ENCODE measurements at regions not wholly inside any gene's neighbourhood (a gene's known extent, or its start where the extent isn't known, plus 50 kb on each side); places are given as distances from the start of the nearest gene placed in this dataset.
"Not testable (repeated sequence)": the region's sequence is repeated elsewhere in the genome, so short reads cannot be mapped to it uniquely, and the experiment has no call there.

DNA sequence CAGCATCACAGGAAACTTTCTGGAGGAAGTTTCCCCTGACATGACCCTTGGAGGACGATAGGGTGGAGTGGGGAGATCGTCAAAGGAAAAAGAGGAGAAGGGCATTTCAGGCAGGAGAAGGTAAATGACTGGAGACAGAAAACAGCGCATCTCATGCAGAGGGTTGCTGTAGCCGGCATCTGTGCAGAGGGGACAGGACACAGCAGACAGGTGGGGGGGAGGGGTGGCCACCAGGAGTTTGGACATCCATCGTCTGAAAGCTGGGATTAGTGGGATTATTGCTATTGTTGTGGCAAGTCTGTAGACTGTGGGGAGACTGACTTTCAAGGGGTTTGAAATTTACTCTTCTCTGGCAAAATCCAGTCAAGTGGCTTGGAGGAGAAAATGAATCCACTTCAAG lies 463.9 kb downstream of the OMA1 start:
- no peak for ATAC-seq (replicated peaks in 6 of 8)
- in situ Hi-C loops (cut with MboI; ENCODE audit: low pct_unique_long_range_greater_than_20kb in 2 of 9, low sequenced_read_pairs in 9 of 9, unreplicated experiment in 9 of 9): no loop called here
- Histone ChIP-seq H3K27ac (no peak overlapping the region), H3K4me3 (no peak overlapping the region), H3K4me1 (replicated peaks in 1 of 2) (peaks cover 6 to 12% of the 10 kb centered on the region in 2 donors)
- WGBS, 10 experiments: 18 to 95% (median 75%) methylated on average over 2 to 5 of the region's 5 CpGs

DNA sequence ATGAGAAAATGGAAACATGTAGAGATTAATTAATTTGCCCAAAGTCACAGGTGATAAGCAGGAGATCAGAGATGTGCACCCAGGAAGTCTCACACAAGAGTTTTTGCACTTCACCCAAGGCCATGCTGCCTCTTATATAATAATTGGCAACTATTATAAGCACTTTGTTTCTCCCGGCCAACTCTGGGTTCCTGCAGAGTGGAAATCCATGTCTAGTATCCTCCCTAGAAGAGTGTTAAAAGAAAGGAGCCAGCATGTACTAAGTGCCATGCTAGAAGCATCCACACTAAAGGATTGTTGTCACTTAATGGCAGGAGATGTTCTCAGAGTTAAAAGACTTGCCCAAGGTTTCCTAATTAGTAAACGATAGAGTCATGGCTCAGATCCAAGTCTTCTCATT lies 470.3 kb downstream of the OMA1 start:
- 0 to 100% (median 78%) methylated on average over 1 to 2 of the region's 2 CpGs; no CpG with 5 or more reads in 2 of the 10 experiments for WGBS, 10 experiments
- ATAC-seq (replicated peaks in 6 of 8): no peak
- Histone ChIP-seq H3K4me3 (no peak overlapping the region), H3K4me1 (replicated peaks in 1 of 2) (peaks cover 0 to 8% of the 10 kb centered on the region in 2 donors), H3K27ac (no peak overlapping the region)
- in situ Hi-C loops (cut with MboI; ENCODE audit: low pct_unique_long_range_greater_than_20kb in 2 of 9, low sequenced_read_pairs in 9 of 9, unreplicated experiment in 9 of 9): no loop called here

DNA sequence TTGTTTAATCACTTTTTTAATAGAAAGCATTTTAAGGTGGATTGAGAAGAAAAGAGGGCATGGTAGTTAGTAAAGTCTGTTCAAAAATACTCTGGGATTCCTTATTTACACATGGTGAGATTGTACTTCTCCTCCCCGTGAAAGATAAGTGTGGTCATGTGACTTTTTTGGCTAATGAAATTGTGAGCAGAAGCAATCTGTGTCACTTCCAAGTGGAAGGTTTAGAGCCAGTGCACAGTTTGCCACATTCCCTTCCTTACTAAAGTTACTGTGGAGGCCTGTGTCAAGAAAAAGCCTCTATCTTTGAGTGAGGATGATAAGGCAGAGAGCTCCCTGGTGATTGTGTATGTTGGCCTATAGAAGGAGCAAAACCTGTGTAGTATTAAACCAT lies 471.3 kb downstream of the OMA1 start:
- Histone ChIP-seq H3K4me3 (no peak overlapping the region), H3K27ac (no peak overlapping the region), H3K4me1 (replicated peaks in 1 of 2) (peaks cover 0 to 8% of the 10 kb centered on the region in 2 donors)
- WGBS, 10 experiments: 0 to 80% (median 46%) methylated on average over 1 of the region's 1 CpG; no CpG with 5 or more reads in 2 of the 10 experiments
- peak in 1 of 8 experiments; percentile 25 for ATAC-seq (replicated peaks in 6 of 8)
- in situ Hi-C loops (cut with MboI; ENCODE audit: low pct_unique_long_range_greater_than_20kb in 2 of 9, low sequenced_read_pairs in 9 of 9, unreplicated experiment in 9 of 9): no loop called here

DNA sequence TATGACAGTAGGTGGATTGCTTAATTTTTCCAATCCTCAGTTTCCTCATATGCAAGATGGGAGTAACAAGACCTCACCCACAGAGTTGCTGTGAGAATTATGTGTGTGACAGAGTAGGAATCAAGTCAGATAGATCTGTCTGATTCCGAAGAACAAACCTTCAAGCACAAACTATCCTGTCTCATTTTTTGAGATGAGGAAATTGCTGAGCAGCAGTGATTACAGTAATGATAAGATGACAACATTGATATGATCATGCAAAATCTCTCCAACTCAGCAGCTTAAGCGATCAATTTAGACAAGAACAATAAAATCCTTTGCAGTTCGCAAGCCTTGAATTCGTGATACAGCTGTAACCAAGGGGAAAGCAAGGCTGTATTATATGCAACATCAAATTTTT lies 474.1 kb downstream of the OMA1 start:
- WGBS, 10 experiments: 11 to 100% (median 93%) methylated on average over 1 to 4 of the region's 4 CpGs
- in situ Hi-C loops (cut with MboI; ENCODE audit: low pct_unique_long_range_greater_than_20kb in 2 of 9, low sequenced_read_pairs in 9 of 9, unreplicated experiment in 9 of 9): no loop called here
- Histone ChIP-seq H3K4me3 (no peak overlapping the region), H3K27ac (no peak overlapping the region), H3K4me1 (replicated peaks in 1 of 2) (peaks cover 0 to 8% of the 10 kb centered on the region in 2 donors)
- ATAC-seq (replicated peaks in 6 of 8): no peak

DNA sequence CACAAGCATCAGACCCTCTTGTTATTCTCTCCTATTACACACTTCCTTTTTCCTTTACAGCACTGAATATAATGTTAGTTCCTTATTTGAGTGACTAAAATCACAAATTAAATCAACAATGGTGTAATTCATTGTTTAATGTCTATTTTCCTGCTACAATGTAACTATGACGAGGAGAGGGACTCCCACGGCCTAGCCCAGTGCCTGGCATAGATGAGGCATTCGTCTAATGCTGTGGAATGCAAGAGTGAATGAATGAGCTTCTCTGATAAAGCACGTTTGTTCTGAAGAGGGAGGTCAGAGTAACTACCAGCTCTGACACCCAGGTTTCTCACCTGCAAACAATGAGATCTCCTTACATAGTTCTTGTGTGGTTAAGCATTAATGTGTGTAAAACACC lies 479.4 kb downstream of the OMA1 start:
- Histone ChIP-seq H3K4me3 (no peak overlapping the region), H3K4me1 (replicated peaks in 1 of 2) (peaks cover 6 to 10% of the 10 kb centered on the region in 2 donors), H3K27ac (no peak overlapping the region)
- 30 to 86% (median 64%) methylated on average over 2 to 4 of the region's 4 CpGs; no CpG with 5 or more reads in 2 of the 10 experiments for WGBS, 10 experiments
- in situ Hi-C loops (cut with MboI; ENCODE audit: low pct_unique_long_range_greater_than_20kb in 2 of 9, low sequenced_read_pairs in 9 of 9, unreplicated experiment in 9 of 9): no loop called here
- ATAC-seq (replicated peaks in 6 of 8): no peak

DNA sequence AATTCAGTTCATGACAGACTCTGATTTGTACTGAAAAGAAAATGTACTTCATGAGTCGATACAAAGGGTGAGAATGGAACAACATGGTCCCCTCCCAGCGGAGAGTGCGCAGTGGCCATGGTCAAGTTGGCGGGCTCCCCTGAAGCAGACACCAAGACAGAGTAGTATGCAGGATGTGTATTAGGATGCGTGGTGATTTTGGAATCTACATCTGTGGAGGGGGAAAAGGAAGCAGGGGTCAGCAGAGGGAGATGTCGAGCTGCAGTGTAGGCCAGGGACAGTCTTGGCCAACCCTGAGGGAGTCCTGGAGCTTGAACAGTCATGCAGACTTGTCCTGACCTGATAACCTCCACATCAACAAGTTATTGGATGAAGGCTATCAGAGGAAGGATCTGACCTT lies 481.0 kb downstream of the OMA1 start:
- Histone ChIP-seq H3K4me1 (replicated peaks in 1 of 2) (peaks cover 7 to 10% of the 10 kb centered on the region in 2 donors), H3K27ac (no peak overlapping the region), H3K4me3 (no peak overlapping the region)
- 35 to 100% (median 93%) methylated on average over 1 to 6 of the region's 6 CpGs; no CpG with 5 or more reads in 1 of the 10 experiments for WGBS, 10 experiments
- in situ Hi-C loops (cut with MboI; ENCODE audit: low pct_unique_long_range_greater_than_20kb in 2 of 9, low sequenced_read_pairs in 9 of 9, unreplicated experiment in 9 of 9): no loop called here
- peak in 2 of 8 experiments; percentile 8 to 57 for ATAC-seq (replicated peaks in 6 of 8)

DNA sequence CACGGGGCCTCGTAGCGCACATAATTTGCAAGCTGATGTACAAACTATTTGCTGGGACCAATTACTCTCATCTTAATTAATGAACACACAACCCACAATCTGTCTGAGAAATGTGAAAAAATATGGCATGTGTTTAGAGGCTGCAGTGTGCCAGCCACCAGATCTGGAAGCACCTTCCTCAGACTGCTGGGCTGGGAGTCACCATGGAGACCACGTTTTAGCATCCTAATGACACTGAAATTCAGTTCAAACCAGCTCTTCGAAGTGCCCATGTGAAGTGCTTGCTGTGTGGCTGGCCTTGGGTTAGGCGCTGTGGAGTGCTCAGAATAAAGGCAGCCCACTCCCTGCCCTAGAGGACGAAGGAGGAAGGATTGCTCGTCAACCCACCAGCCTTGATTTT lies 482.4 kb downstream of the OMA1 start:
- Histone ChIP-seq H3K27ac (no peak overlapping the region), H3K4me3 (no peak overlapping the region), H3K4me1 (replicated peaks in 1 of 2) (peaks cover 18% of the 10 kb centered on the region in 2 donors)
- in situ Hi-C loops (cut with MboI; ENCODE audit: low pct_unique_long_range_greater_than_20kb in 2 of 9, low sequenced_read_pairs in 9 of 9, unreplicated experiment in 9 of 9): no loop called here
- WGBS, 10 experiments: 35 to 83% (median 55%) methylated on average over 2 to 8 of the region's 8 CpGs; no CpG with 5 or more reads in 2 of the 10 experiments
- peak in 5 of 8 experiments; percentile 66 to 91 (median 88) for ATAC-seq (replicated peaks in 6 of 8)

DNA sequence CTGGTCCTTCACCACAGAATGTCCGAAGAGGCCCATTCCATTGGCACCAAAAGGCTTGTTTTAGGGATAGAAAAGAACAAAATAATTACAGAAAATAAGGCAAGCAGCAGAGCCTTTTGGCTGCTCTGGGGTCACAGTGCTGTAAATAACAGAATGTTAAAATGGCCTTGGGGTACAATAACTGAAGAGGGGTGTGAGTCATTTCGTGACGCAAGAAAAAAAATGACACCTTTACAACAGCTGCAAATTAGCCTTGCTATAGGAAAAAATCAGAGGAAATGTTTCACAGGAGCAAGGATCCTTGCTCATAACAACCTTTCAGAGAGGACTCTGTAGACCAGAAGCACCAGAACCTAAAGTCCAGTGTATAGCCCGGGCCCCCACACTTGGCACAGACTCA lies 483.4 kb downstream of the OMA1 start:
- Histone ChIP-seq H3K4me3 (no peak overlapping the region), H3K4me1 (replicated peaks in 1 of 2) (peaks cover 27% of the 10 kb centered on the region in 2 donors), H3K27ac (no peak overlapping the region)
- WGBS, 10 experiments: 25 to 100% (median 78%) methylated on average over 1 to 4 of the region's 4 CpGs; no CpG with 5 or more reads in 1 of the 10 experiments
- ATAC-seq (replicated peaks in 6 of 8): no peak
- in situ Hi-C loops (cut with MboI; ENCODE audit: low pct_unique_long_range_greater_than_20kb in 2 of 9, low sequenced_read_pairs in 9 of 9, unreplicated experiment in 9 of 9): no loop called here

DNA sequence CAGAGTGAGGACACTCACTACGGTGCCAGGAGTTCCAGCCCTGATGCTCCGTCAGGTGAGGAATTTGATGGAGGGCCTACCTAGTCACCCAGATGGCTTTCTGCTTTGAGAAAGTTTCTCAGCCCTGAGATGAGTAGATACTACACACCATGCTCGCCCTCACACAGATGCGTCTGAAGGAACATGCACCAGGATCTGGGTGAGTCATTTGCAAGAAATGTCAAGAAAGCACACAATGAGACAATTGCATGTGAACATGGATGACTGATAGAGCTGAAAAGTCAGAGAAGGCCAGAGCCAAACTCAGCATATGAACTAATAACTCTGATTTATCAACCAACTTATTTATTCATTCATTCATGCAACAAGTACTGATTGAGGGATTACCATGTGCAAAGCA lies 483.9 kb downstream of the OMA1 start:
- in situ Hi-C loops (cut with MboI; ENCODE audit: low pct_unique_long_range_greater_than_20kb in 2 of 9, low sequenced_read_pairs in 9 of 9, unreplicated experiment in 9 of 9): no loop called here
- no peak overlapping the region for H3K27ac ChIP-seq
- H3K4me3 ChIP-seq: no peak overlapping the region
- H3K4me1 ChIP-seq (replicated peaks in 1 of 2): peaks cover 27 to 29% of the 10 kb centered on the region in 2 donors
- 28 to 100% (median 92%) methylated on average over 1 to 4 of the region's 4 CpGs; no CpG with 5 or more reads in 3 of the 10 experiments for WGBS, 10 experiments
- no peak for ATAC-seq (replicated peaks in 6 of 8)

DNA sequence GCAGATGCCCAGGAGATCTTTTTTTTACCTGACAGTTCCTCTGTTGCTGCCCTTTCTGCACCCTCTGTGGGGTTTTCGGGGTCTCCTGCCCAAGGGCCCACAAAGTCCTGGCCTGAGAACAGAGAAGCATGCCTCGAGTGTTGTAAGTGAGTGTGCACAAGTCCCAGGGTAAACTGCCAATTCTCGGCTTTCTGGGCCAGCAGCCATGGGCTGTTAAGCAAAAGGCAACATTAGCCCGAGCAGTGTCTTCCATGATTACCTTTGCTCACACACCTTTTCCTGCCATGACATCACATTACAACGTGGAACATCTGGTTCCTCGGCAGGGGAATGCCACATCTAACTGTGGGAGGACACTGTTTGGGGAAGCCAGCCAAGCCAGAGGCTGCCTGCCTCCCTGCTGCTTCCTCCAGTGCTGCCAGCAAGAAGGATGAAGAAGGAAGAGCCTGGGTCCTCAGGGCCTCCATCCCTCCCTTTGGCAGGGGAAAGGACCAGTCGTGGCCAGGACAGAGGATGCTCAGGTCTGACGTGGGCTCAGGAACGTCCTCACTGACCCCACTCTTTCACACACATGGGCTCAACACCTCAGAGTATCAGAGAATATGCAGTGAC lies 485.9 kb downstream of the OMA1 start:
- no peak for ATAC-seq (replicated peaks in 6 of 8)
- H3K27ac ChIP-seq: no peak overlapping the region
- peaks cover 27 to 29% of the 10 kb centered on the region in 2 donors for H3K4me1 ChIP-seq (replicated peaks in 1 of 2)
- in situ Hi-C loops (cut with MboI; ENCODE audit: low pct_unique_long_range_greater_than_20kb in 2 of 9, low sequenced_read_pairs in 9 of 9, unreplicated experiment in 9 of 9): no loop called here
- WGBS, 10 experiments: 0 to 100% (median 66%) methylated on average over 1 to 8 of the region's 9 CpGs; no CpG with 5 or more reads in 1 of the 10 experiments
- H3K4me3 ChIP-seq: no peak overlapping the region

DNA sequence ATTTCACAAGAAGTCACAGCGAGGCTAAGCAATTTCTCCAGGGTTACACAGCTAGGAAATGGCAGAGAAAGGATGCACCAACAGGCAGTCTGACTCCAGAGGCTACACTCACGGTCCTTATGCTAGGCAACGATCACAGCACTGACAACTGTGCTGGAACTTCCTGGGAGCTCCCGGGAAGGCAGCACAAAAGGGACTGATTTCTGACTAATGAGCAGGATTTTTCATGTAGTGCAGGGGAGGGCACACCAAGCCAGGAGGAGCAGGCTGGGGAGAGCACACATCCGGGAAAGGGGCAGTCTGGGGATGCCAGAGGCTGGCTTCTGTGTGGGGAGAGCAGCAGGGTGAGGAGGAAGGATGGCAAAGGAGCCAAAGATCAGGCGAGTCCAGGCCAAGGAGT lies 486.7 kb downstream of the OMA1 start:
- Histone ChIP-seq H3K27ac (no peak overlapping the region), H3K4me1 (replicated peaks in 1 of 2) (peaks cover 27 to 29% of the 10 kb centered on the region in 2 donors), H3K4me3 (no peak overlapping the region)
- peak in 5 of 8 experiments; percentile 73 to 85 (median 82) for ATAC-seq (replicated peaks in 6 of 8)
- 0 to 60% (median 28%) methylated on average over 1 to 5 of the region's 6 CpGs; no CpG with 5 or more reads in 5 of the 10 experiments for WGBS, 10 experiments
- in situ Hi-C loops (cut with MboI; ENCODE audit: low pct_unique_long_range_greater_than_20kb in 2 of 9, low sequenced_read_pairs in 9 of 9, unreplicated experiment in 9 of 9): no loop called here

DNA sequence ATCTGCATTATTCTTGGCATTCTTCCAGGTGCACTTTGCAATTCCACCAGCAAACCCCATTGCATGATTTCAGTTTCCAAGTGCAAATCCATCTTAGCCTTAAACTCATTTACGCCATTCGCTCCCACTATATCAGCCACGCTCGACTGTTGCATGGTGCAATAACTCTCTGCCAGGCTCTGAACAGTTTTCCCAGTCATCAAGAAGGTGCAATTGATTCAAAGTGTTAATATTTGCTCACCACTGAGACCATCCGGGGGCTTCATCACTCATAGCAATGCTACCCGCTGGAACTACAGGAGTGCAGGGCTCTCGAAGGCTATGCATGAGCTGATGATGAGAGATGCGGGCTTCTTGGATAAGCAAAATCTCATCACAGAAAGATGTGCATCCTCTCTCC lies 488.2 kb downstream of the OMA1 start:
- in situ Hi-C loops (cut with MboI; ENCODE audit: low pct_unique_long_range_greater_than_20kb in 2 of 9, low sequenced_read_pairs in 9 of 9, unreplicated experiment in 9 of 9): no loop called here
- H3K27ac ChIP-seq: no peak overlapping the region
- peak in 5 of 8 experiments; percentile 26 to 84 (median 64) for ATAC-seq (replicated peaks in 6 of 8)
- peaks cover 20 to 21% of the 10 kb centered on the region in 2 donors for H3K4me1 ChIP-seq (replicated peaks in 1 of 2)
- no peak overlapping the region for H3K4me3 ChIP-seq
- WGBS, 10 experiments: 0 to 80% (median 48%) methylated on average over 1 to 8 of the region's 8 CpGs; no CpG with 5 or more reads in 1 of the 10 experiments

DNA sequence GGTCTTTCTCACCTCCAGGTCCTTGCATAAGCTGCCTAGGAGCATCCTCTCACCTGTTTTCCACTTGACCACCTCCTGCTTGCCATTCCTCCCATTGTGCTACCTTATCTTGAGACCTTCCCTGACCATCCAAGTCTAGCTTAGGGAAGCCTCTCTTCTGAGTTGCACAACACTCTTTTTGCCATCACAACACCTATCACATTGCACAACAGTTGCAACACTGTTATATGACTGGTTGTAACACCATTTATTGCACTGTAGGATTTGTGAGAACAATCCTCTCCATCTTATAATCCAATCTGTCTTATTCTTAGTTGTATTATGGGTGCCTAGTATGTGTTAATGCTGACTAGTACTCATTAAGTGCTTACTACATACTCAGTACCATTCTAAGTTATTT lies 488.7 kb downstream of the OMA1 start:
- Histone ChIP-seq H3K4me3 (no peak overlapping the region), H3K27ac (no peak overlapping the region), H3K4me1 (replicated peaks in 1 of 2) (peaks cover 20 to 21% of the 10 kb centered on the region in 2 donors)
- in situ Hi-C loops (cut with MboI; ENCODE audit: low pct_unique_long_range_greater_than_20kb in 2 of 9, low sequenced_read_pairs in 9 of 9, unreplicated experiment in 9 of 9): no loop called here
- ATAC-seq (replicated peaks in 6 of 8): no peak

DNA sequence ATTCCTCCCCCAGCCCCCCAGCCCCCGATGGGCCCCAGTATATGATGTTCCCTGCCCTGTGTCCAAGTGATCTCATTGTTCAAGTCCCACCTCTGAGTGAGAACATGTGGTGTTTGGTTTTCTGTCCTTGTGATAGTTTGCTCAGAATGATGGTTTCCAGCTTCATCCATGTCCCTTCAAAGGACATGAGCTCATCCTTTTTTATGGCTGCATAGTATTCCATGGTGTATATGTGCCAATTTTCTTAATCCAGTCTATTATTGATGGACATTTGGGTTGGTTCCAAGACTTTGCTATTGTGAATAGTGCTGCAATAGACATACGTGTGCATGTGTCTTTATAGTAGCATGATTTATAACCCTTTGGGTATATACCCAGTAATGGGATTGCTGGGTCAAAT lies 495.3 kb downstream of the OMA1 start:
- H3K27ac ChIP-seq; H3K4me3 ChIP-seq; ATAC-seq (replicated peaks in 6 of 8); in situ Hi-C loops (cut with MboI; ENCODE audit: low pct_unique_long_range_greater_than_20kb in 2 of 9, low sequenced_read_pairs in 9 of 9, unreplicated experiment in 9 of 9); H3K4me1 ChIP-seq (replicated peaks in 1 of 2): not testable (repeated sequence)
- WGBS, 10 experiments: 86 to 100% (median 92%) methylated on average over 1 to 2 of the region's 2 CpGs; no CpG with 5 or more reads in 5 of the 10 experiments

Measured in motor neuron (in vitro differentiated cells).